HL-60 (cell line): ENCODE measurements at regions not wholly inside any gene's neighbourhood (a gene's known extent, or its start where the extent isn't known, plus 50 kb on each side); places are given as distances from the start of the nearest gene placed in this dataset.

Experiments used
- GABPA ChIP-seq: IDR thresholded peaks from 2 replicates; pipeline ENCODE4 v1.6.1; 2012; ENCODE audit warnings: low read depth
- POLR2AphosphoS5 ChIP-seq: IDR thresholded peaks from 2 replicates; pipeline ENCODE4 v1.6.1; 2012; ENCODE audit warnings: low read depth
- SPI1 ChIP-seq: IDR thresholded peaks from 2 replicates; pipeline ENCODE4 v1.6.1; 2012; ENCODE audit warnings: low read depth, mild to moderate bottlenecking, borderline replicate concordance
- TF ChIP-seq, protein P1 (sequence below): IDR thresholded peaks from one replicate; pipeline ENCODE4 v1.5.1; 2011; ENCODE audit warnings: low read length, control low read depth, inconsistent platforms; ENCODE audit not compliant: insufficient read depth
- TF ChIP-seq, protein P2 (sequence below): IDR thresholded peaks from 2 replicates; pipeline ENCODE4 v1.6.1; 2012; ENCODE audit warnings: low read depth; ENCODE audit not compliant: insufficient replicate concordance

DNA sequence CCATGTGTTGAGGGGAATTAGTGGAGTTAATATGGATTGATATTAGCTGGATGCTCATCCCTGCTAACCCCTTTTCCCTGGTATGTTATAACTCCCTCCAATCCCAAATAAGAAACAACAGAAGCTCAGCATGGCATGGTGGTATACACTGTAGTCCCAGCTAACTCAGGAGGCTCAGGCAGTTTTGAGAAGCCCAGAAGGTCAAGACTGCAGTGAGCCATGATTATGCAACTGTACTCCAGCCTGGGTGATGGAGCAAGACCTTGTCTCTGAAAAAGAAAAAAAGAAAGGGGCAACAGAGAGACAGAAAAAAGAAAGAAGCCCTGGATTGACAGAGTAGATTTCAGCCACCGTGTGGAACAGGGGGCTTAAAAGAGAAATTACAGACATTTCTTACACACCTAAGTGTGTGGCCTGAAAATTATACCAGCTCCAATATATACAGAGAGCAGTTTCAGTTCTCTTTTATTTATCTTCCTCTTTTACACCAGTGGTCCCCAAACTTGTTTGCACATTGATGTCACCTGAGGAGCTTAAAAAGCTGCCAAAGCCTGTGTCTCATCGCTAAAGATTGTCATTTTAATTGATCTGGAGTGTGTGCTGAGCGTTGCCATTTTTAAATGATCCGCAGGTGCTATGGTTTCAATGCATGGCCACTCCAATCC, 203.6 kb downstream of the UBE2E3 start:
- TF ChIP-seq POLR2AphosphoS5 (no peak), GABPA (no peak), SPI1 (peak; percentile 24)
- TF ChIP-seq, protein P1, sequence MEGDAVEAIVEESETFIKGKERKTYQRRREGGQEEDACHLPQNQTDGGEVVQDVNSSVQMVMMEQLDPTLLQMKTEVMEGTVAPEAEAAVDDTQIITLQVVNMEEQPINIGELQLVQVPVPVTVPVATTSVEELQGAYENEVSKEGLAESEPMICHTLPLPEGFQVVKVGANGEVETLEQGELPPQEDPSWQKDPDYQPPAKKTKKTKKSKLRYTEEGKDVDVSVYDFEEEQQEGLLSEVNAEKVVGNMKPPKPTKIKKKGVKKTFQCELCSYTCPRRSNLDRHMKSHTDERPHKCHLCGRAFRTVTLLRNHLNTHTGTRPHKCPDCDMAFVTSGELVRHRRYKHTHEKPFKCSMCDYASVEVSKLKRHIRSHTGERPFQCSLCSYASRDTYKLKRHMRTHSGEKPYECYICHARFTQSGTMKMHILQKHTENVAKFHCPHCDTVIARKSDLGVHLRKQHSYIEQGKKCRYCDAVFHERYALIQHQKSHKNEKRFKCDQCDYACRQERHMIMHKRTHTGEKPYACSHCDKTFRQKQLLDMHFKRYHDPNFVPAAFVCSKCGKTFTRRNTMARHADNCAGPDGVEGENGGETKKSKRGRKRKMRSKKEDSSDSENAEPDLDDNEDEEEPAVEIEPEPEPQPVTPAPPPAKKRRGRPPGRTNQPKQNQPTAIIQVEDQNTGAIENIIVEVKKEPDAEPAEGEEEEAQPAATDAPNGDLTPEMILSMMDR: no peak
- TF ChIP-seq, protein P2, sequence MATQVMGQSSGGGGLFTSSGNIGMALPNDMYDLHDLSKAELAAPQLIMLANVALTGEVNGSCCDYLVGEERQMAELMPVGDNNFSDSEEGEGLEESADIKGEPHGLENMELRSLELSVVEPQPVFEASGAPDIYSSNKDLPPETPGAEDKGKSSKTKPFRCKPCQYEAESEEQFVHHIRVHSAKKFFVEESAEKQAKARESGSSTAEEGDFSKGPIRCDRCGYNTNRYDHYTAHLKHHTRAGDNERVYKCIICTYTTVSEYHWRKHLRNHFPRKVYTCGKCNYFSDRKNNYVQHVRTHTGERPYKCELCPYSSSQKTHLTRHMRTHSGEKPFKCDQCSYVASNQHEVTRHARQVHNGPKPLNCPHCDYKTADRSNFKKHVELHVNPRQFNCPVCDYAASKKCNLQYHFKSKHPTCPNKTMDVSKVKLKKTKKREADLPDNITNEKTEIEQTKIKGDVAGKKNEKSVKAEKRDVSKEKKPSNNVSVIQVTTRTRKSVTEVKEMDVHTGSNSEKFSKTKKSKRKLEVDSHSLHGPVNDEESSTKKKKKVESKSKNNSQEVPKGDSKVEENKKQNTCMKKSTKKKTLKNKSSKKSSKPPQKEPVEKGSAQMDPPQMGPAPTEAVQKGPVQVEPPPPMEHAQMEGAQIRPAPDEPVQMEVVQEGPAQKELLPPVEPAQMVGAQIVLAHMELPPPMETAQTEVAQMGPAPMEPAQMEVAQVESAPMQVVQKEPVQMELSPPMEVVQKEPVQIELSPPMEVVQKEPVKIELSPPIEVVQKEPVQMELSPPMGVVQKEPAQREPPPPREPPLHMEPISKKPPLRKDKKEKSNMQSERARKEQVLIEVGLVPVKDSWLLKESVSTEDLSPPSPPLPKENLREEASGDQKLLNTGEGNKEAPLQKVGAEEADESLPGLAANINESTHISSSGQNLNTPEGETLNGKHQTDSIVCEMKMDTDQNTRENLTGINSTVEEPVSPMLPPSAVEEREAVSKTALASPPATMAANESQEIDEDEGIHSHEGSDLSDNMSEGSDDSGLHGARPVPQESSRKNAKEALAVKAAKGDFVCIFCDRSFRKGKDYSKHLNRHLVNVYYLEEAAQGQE: no peak
